GM19468 (cell line): ENCODE measurements at regions not wholly inside any gene's neighbourhood (a gene's known extent, or its start where the extent isn't known, plus 50 kb on each side); places are given as distances from the start of the nearest gene placed in this dataset.
"Not testable (repeated sequence)": the region's sequence is repeated elsewhere in the genome, so short reads cannot be mapped to it uniquely, and the experiment has no call there.

Source experiments
- ATAC-seq: cut with Tn5 transposase; IDR thresholded peaks from one replicate; pipeline ENCODE4 v1.9.1; 2021; ENCODE audit warnings: mild to moderate bottlenecking, moderate library complexity, moderate number of reproducible peaks; ENCODE audit not compliant: unreplicated experiment; ENCODE audit errors: extremely low read depth

DNA sequence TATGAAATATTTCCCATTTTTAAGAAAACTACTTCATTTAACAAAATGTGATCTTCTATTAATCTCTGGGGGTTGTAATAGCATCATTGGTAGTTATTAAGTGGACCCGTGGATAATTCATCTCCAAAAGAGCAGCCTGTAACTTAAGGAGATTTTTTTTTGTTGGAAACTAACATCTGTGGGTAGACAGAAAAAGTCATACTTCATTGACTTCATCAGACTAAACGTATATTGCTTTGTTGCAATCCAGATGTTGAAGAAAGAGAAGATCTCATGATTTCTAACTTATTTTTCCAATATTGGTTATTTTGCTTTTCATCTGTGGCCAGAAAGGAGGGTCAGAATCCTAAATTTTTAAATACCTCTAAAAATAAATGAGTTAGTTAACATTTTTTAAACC, 296.5 kb upstream of the MIR17HG start:
- ATAC-seq, result no peak

DNA sequence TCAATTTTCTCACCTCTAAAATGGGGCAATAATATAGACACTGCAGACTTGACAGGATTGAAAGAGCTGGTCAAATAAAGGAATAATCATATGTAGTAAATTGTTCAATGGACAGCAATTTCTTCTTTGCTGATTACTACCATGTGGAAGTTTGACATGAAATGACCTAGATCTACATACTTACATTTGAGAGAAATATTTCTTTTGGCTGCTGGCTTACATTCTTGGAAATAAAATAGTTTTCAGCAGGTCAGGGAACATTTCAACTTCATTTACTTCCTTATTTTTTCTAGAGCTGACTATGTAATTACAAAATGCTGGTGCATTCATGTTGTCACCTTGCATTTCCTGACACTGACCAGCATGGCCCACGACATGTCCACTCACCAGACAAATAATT, 294.6 kb upstream of the MIR17HG start:
- no peak for ATAC-seq

DNA sequence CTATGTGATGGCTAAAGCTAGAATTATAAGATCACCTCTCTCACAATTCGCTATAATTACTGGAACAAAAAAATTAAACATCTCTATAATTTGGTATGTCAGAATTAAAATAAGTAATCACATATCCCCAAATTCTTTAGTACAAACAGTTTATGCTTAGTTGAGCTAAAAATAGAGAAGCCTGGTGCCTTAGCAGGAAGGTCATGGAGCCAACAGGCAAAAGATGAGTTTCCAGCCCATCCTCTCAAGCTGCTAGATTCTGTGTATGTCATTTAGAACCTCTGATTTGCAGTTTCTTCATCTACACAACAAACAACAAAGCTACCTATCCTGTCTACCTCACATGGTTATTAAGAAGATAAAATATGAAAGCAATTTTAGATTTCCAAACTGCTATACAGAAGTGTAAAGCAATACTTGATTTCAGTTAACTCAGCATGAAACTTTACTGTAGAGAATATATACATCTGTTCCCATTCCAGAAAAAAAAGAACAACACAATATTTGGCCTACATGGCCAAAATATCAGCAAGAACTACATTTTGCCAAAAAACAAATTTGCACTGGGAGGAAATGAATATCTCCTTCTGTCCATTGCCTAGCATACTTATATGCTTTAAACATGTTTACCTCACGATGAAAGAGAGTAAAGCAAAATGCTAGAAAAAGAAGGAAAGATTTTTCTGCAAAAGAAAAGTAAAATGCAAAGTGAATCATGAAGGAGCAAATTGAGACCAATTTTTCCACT, 294.0 kb upstream of the MIR17HG start:
- no peak for ATAC-seq

DNA sequence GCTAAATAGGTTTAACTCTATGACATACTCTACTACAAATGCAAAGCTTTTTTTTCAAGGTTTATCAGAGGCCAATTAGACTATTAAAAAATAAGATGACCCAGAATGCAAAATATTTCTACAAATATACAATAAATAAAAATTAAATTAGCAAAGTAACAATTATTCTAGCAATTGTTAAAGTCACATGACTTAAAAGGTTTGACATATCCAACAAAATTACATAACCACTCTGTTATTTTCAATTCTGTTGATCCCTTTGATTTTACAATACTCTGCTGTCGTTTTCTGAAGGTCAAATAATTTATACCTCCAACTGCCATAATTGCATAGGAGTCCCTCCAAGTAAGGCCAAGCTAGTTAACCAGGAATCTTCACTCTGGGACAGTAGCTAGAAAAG, 292.6 kb upstream of the MIR17HG start:
- ATAC-seq, result no peak

DNA sequence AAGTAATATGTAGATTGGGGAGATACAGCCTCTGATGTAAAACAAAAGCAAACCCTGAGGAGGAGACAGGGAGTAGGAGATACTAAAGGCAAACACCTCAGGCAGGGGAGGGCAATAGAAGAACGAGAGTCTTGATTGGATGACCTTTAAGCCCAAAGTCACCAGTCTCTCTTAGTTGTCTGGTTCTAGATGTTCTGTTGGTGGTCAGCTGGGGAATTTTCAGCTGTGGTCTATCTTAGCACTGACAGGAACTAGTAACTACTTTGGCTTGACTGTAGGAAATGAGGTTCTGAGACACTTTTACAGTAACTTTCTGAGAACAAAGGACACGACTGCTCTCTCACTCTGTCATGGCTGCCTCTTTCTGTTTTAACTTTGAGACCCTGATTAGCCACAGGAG, 290.7 kb upstream of the MIR17HG start:
- no peak for ATAC-seq

DNA sequence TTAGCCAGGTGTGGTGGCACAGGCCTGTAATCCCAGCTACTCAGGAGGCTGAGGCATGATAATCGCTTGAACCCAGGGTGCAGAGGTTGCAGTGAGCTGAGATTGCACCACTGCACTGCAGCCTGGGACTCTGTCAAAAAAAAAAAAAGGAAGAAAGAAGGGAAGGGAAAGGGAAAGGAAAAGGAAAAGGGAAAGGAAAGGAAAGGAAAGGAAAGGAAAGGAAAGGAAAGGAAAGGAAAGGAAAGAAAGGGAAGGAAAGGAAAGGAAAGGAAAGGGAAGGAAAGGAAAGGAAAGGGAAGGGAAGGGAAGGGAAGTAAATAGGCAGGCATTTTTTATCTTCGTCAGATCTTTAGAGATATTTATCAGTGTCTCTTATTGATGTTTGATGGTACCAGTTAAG, 290.0 kb upstream of the MIR17HG start:
- ATAC-seq, result not testable (repeated sequence)

DNA sequence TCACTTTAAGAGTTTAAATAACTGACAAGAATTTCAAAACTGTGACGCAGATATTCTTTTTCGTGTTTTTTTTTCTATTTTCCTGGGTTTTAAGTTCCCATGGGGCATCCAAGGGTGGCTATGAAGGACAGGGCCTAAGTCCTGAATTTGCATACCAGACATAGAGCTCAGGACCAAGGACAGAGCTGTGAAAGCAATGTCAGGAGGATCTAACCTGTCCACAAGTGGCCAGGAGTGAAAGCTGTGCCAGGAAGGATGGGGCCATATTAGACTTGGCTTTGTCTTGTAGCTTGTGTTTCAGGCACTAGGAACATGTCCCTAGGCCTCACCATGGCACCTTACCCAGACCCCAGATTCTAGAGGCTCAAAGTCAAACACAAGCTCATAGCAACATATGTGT, 289.4 kb upstream of the MIR17HG start:
- no peak for ATAC-seq

DNA sequence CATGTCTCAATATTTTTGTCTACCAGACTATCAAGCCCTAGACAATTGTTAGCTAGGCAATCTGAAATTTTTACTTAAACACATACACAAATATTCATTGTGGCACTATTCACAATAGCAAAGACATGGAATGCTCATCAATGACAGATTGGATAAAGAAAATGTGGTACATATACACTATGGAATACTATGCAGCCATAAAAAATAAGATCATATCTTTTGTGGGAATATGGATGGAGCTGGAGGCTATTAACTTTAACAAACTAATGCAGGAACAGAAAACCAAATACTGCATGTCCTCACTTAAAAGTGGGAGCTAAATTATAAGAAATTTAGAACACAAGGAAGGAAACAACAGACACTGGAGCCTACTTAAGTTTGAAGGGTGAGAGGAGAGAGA, 288.6 kb upstream of the MIR17HG start:
- no peak for ATAC-seq

DNA sequence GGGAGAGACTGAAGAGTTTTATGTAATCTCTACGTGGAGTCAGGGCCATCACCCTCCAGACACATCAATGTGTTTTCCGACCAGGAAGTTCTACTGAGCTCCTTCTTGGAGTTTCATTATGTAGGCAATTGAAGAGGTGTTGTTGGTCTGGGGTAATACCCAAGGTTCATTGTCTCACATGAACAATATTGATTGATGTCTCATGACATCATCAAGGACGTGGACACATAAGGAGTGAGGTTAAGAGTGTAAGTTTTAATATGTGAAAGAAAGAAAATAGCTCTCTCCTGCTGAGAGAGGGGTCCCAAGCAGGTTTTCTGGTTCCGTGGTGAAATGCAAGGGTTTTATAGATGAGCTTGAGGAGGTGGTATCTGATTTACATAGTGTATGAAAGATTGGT, 280.7 kb upstream of the MIR17HG start:
- no peak for ATAC-seq

DNA sequence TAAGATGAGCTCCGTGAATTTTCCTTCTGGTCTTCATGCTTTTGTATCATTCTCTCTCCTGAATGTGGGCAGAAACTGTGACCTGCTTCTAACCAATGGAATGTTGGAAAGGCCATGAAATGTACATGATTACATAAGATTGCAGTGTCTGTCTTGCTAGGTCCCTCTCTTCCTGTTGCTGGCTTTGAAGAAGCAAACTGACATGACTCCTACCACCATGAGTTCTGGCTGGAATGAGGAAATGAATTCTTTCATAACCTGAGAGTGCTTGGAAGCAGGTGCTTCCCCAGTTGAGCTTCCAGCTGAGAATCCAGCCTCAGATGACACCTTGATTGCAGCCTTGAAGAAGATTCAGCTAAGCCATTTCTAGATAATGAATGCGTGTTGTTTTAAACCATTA, 275.0 kb upstream of the MIR17HG start:
- ATAC-seq, result no peak

DNA sequence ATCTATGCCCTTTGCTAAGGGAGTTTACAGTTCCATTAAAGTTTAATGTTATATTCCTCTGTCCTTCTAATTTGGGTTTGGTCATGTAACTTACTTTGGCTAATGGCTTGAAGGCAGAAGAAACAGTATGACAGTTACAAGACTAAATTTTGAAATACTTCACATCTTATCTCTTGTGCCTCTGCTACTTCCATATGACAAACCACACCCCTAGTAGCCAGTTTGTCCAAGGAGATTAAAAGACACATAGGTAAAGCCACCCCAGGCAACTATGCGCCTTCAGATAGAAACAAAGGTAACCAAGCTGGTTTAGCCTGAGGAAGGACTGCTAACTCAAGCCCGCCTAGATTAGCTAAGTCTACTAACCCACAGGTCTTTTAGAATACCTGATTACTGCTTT, 273.4 kb upstream of the MIR17HG start:
- no peak for ATAC-seq

DNA sequence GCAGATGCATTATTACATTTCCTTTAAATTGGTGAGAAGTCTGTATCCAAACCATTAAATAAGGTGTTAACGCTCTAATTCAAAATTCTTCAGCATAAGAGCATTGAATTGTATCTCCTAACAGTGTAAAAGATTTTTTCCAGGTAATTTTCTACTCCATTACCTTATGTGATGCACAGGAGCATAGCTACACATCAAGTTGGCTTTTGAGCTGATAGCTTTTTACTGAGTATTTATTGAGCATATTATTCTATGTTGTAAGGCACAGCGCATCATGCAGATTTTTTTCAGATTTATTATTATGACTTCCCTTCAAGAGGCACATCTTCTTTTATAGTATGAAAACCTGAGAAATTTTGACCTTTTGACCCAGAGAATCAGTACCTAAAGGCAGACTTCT, 270.7 kb upstream of the MIR17HG start:
- ATAC-seq, result no peak

DNA sequence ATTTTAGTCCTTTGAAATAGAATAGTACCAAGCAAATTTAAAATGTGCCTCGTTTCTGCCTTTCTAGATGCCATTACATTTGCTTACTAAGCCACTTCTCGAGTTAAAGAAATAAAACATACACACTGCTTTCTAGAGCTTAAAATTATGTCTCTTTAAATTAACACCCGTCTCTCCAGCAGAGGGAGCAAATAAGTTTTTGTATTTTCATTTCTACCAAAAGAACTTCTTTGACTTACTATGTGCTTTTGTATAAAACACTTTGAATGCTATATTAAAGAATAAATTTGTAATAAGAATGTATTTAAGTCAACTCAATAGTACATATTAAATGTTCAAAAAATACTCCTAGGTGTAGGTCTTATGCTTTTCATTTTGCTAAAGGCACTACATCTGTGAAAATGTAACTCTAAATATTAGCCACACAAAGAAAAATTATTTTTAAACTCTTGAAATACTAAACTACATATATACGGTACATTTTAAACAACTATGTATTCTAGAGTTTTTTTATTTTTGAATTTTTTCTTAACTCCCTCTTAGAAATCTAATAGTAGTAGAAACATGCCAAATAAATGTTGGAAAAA, 269.3 kb upstream of the MIR17HG start:
- ATAC-seq, result no peak

DNA sequence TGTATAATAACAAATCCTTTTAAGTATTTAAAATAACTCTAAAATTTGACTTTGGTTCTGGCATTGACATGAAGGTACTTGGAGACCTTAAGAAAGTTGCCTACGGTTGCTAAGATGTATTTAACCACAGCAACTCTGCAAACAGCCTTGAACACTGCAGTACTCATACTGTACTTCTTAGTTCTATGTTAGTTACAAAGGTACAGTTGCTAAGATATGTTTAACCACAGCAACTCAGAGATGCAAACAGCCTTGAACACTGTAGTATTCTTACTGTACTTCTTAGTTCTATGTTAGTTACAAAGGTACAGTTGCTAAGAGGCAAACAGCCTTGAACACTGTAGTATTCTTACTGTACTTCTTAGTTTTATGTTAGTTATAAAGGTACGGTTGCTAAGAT, 268.3 kb upstream of the MIR17HG start:
- ATAC-seq, result no peak

DNA sequence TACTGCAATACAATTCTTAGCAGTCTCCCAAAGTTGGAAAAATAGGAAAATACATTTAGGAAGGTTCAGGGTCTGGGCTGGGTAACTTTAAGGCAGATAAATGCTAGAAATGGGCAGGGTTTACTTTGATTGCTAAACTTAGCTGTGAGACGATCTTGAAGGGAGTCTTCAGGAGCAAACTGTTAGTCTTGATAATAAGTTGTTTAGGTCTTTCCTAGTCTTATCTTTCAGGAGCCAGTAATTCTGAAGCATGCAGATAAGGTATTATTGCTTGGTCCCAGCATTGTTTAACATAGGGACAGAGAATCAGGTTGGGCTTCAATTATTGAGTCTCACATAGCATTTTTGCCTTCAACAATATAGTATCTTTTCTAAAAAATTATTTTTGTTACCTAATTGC, 262.4 kb upstream of the MIR17HG start:
- ATAC-seq, result no peak

DNA sequence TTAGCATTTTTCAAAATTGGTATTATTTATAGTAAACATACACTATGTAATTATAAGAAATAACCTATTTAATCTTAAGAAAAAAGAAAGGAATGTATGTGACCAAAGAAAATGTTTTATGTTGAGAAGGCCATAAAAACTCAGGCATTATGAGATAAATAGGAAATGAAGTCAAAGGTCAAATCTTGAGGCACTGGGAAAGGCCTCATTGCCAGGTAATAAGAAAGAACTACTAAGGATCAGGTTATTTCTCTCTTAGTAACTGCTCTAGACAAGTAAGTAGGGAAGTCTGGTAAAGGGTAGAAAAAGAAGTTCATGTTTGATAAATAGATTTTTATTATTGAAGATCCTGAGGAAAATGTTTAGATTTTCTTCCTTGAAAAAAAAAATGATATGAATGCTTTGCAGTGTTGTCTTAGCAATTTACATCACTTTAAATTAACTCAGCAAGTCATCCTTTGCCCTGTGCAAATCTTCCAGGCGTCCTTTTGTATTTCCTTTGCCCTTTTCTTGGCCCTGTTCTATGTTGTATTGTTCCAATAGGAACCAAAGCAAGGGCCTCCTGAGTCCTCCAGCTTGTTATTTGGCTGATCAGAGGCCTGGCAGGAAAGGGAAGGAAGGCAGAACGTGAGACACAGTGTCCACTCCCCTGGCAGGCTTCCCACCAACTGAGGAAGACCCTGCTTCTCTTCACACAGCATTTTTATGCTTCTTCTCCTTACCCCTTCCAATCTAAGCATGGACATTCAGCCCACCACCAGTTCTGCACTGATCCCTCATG, 260.4 kb upstream of the MIR17HG start:
- ATAC-seq, result no peak

DNA sequence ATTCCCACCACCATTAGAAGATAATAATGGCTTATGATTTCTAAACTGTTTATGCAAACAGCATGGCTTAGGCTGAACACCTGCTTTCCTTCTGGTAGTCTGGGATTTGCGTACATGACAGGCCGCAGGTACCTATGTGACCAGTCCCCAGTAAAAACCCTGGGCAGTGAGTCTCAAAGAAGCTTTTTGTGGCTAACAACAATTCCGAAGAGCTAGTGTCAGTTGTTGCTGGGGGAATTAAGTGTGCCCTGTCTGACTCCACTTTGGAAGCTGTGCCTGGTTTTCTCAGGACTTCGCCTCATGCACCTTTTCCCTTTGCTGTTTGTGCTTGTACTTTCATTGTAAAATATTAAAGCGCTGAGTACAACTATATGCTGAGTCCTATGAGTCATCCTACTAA, 250.2 kb upstream of the MIR17HG start:
- no peak for ATAC-seq

DNA sequence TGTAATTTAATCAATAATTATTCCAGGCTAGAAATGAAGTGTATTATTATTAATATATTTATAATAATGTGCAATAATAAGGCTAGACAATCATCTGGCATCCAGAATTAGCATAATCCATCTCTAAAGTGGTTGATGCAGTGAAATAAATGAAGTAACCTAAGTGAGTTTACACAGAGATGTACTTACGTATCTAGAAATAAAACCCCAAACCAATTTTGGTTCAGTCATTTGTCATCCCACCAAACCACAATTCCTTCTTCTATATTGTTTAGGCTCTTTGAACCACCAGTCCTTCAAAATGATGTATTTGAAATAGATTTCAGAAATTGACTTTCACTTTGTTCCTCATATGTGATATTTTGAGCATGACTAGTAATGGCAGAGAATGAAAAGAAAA, 247.6 kb upstream of the MIR17HG start:
- ATAC-seq, result no peak

DNA sequence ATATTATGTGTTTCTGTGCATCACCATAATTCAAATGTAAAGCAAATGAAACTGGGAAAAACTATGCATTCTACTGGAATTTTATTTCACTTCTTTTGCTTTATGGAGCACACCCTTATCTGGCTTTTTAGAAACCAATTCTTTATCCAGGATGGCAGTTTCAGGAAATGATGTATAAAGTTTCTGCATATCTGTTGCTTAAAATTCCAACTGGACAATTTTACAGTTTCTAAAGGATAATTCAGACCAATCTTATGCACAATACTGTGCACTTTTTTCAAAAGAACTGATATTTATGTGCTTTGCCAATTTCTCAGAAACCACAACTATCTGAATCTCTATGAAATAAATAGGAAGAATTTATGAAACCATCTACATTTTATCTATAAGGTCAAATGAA, 246.5 kb upstream of the MIR17HG start:
- no peak for ATAC-seq

DNA sequence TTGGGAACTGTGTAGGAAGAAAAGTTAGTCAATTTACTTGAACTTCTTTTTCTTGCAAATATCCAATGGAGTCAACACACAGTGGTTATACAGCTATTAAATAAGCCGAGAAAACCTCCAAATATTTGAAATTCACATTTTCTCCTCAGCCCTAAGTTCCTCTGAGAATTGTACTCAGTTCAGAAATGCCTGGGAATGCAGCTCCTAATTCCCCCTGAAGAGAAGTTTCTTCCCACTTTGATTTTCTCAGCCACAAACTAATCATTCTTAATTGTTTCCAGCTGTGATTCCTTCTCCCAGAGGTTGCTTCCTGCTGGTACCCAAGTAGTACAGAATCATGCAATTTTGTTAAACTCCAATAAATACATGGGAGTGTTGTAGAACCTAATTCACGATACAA, 246.1 kb upstream of the MIR17HG start:
- ATAC-seq, result no peak

DNA sequence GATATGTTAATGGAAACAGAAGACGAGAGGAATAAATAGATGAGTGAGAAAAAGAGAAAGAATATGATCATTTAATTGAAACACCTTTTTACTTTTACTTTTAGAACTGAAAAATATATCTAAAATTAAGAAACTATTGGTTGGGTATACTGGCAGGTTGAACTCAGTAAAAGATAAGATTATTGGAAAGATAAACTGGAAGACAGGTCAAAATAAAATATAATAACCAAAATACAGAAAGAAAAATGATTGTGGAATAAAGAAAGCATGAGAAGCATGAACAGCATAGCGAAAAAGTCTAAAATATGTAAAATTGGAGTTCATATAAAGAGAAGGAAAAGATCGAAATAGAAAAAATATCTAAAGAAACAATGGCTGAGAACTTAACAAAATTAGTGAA, 242.2 kb upstream of the MIR17HG start:
- no peak for ATAC-seq

DNA sequence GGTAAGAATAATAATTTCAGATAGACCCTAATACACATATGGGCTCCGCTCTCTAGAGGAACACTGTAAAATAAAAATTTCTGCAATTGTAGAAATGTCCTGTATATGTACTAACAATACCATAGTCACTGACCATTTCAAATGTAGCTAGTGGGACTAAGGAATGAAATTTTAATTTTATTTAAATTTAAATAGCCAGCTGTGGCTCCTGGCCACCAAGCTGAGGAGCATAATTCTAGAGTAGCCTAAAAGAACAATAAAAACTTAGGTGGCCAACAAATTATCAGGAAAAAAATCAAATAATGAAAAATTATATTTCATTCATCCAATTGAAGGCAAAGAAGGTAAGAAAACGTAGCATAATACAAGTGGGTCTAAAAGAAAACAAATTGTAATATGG, 240.9 kb upstream of the MIR17HG start:
- ATAC-seq, result no peak
